Kidney capillary endothelial cell (primary cell): ENCODE measurements at regions not wholly inside any gene's neighbourhood (a gene's known extent, or its start where the extent isn't known, plus 50 kb on each side); places are given as distances from the start of the nearest gene placed in this dataset.
"Not testable (repeated sequence)": the region's sequence is repeated elsewhere in the genome, so short reads cannot be mapped to it uniquely, and the experiment has no call there.

Experiments used
- DNase-seq: peaks from one replicate; pipeline ENCODE4 v3.0.0-alpha.2; 2018; ENCODE audit warnings: low spot score

DNA sequence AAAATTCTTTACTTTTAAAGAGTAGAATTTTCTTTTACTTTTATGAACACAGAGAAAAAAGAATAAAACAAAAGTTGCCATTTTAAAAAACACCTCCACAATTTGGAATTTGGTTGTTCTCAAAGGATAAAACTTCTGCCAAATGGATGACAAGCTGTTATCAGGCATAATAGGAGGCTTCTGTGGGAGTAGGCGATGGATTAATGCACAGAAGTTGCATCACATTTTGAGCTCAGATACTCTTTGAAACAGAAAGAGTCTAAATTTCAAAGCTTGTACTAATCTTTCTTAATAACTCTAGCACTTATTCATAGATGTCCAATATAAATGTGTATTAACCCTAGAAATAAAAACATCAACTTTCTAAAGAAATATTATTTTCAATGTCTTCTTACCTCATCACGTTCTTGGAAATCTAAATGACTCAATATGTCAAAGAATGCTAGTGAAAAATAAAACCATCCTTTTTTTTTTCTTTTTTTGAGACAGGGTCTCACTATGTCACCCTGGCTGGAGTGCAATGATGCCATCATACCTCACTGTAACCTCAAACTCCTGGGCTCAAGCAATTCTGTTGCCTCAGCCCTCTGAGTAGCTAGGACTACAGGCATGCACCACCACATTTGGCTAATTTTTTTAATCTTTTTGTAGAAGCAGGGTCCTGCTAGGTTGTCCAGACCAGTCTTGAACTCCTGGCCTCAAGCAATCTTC is 112.8 kb upstream of the USP25 start:
- DNase-seq = no peak

DNA sequence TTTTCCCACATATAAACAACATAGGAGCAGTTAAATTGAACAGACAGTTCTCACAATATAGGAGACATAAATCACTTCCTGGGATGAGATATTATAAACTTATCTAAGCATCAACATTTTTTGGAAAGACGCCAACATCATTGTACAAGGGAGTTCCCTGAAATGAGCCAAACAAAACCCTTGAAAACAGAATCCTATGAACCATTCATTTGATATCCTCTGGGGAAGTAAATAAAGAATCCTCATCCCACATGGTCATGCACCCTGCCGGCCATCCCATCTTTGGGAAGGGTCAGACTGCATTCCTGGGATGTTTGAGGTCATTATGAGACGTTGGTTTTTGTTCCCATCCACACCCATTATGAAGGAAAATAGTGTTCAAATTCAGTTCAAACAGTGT is 111.8 kb upstream of the USP25 start:
- DNase-seq = peak; percentile 21

DNA sequence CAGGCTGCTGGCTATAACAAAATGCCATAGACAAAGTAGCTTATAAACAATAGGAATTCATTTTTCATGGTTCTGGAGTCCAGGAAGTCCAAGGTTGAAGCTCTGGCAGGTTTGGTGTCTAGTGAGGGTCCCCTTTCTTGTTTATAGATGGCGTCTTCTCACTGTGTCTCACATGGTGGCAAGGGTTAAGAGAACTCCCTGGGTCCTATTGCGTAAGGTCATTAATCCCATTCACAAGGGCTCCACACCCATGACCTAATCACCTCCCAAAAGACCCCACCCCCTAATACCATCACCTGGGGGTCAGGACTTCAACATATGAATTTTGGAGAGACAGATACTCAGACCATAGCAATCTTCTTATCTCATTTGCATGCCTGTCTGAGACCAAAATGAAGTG is 108.9 kb upstream of the USP25 start:
- no peak for DNase-seq

DNA sequence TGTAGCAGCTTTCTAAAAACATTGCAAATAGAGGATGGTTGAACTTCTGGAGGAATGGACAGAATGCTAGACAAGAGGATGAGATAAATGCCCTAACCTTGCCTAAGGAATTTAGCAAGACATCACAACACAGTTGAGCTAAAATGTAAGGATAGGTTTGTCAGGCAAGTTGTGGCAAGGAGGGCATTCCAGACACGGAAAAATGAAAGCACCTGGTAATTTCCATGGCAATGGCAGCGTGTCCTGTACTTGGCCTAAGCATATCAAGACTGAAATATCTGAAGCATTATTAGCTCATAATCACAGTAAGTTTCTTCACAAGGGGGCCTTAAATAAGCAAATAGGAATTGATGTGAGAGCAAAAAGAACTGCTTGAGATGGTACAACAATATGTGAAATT is 105.1 kb upstream of the USP25 start:
- no peak for DNase-seq

DNA sequence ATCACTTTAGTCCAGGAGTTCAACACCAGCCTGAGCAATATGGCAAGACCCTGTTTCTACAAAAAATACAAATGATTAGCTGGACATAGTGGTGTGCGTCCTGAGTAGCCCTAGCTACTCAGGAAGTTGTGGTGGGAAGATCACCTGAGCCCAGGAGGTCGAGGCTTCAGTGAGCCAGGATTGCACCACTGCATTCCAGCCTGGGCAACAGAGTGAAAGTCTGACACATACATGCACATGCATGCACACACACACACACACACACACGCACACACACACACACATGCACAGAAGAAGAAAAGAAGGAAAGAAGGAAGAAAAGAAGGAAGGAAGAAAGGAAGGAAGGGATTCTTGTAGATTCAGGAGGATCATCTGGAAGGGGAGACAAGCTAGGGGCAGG is 104.4 kb upstream of the USP25 start:
- DNase-seq = no peak

DNA sequence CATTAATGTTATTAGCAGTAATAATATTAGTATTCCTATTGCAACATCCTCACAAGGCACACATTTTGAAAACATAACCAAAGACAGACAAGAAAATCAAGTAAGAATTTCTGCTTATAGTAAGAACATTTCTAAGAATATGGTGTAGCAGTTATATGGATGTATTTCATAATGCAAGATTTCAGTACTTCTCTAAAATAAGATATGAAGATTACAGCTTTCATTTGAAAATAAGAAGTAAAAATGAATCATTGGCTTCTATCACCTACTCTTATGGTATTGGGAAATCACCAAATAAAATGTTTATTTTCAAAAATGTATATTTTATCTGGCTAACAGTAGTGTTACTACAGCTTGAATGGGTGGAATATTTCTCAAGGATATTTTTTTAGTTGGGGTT is 103.8 kb upstream of the USP25 start:
- DNase-seq = no peak

DNA sequence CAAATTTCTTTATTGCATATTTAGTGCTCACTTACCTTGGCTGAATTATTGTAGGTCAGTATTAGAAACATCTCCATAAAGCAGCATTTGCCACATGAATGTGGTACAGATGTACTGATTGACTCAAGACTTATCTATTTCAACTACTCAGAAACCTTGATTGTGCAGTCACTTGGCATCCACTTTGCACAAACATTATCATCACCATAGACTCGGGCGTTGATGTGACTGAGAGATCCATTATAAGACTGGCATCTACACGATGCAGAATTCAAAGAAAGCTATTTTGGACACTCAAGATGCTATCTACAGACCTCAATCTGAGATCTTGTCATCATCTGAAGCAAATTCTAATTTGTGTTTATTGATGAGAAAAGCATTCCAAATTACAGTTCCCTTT is 102.8 kb upstream of the USP25 start:
- no peak for DNase-seq

DNA sequence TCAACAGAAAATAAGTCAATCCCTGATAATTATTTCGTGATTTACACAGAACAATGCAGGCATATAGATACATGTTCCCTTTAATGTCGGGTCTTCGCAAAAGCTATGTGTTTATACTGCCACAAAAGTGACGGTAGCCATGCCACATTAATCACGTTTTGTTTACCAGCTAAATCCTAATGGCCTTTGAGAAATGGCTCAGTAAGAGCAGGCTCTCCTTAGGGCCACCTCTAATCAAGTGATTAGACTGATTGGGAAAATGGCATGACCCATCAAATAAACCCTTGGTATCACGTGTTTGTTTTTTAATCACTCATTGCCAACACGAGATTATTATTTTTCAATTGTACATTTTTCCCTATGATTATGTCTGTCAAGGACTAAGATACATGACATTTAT is 102.0 kb upstream of the USP25 start:
- DNase-seq = no peak

DNA sequence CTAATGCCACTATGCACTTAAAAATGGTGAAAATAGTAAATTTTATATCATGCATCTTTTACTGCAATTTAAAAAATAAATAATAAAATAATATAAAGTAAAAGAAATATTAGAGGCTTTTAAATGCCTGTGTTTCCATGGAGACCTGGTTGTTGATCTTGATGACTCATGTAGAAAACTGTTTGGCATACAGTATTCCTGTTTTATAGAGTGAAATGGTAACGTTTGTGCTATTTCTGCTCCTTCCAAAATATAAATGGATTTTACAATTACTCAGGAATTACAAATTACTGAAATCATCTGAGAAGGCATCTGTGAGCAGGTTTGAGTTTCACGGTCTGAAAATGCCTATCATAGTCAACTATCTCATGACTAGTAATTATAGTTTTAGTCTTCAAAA is 98.4 kb upstream of the USP25 start:
- DNase-seq = no peak

DNA sequence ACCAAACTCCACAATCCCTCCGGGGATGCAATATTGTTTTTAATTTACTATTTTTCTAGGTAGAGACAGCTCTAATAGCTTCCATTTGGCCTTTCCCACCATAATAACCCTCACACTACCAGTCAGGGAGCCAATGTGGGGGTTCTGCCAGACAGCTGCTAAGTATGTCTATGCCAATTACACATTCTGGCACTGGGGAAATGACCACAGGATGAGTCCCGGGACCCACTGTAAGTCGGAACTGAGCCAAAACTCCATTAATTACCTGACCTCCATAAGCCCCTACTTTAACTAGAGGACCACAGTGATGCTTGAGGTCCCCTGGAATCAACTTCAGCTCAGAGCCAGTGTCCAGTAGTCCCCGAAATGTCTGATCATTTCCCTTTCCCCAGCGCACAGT is 95.2 kb upstream of the USP25 start:
- not testable (repeated sequence) for DNase-seq

DNA sequence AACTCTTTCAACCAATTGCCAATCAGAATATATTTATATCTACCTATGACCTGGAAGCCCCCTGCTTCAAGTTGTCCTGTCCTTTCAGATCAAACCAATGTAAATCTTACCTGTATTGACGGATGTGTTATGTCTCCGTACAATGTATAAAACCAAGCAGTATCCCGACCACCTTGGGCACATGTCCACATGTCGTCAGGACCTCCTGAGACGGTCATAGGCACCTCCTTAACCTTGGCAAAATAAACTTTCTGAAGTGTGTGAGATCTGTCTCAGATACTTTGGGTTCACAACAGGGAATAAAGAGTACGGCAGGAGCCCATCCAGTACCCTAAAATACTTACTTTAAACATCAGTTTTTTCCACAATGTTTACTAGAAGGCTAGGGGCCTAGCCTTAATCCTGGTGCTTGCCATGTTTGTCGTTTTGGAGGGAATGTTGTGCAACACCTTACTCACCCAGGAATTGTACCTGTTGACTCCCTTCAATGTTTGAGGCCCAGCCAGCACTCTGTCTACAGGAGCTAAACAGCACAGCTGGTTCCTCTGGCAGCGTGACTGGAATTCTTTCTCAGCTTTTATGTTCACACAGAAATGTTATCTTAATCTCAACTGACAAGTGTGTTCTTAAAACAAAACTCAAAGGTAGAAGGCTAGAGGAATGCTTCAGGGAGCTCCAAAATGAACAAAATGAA is 90.8 kb upstream of the USP25 start:
- DNase-seq = no peak

DNA sequence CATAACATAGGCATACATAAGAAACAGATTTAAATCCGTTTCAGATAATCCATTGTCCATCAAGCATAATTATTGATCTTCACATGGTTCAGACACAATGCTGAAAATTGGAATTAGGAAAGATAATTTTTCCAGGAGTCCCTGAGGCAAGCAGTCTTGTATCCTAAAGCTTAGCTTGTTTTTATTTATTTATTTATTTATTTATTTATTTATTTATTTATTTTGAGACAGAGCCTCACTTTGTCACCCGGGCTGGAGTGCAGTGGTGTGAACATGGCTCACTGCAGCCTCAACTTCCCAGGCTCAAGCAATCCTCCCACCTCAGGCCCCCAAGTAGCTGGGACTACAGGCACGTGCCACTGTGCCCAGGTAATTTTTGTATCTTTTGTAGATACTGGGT is 89.7 kb upstream of the USP25 start:
- DNase-seq = not testable (repeated sequence)

DNA sequence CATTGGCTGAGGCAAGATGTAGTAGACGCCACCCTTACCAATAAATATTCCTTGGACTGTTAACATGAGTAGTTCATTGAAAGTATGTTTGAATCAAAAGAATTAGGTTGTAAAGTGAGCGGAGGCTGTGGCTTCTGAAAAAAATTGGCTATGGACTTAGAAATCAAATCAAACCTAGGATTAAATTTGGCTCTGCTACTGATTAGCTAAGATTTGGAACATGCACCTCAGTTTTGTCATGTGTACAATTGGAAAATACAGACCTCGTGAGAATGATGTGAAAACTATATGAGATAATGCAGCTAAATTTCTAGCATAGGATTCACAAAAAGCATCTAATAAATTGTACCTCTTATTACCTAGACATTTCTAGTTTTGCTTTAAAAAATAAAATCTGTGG is 85.3 kb upstream of the USP25 start:
- no peak for DNase-seq

DNA sequence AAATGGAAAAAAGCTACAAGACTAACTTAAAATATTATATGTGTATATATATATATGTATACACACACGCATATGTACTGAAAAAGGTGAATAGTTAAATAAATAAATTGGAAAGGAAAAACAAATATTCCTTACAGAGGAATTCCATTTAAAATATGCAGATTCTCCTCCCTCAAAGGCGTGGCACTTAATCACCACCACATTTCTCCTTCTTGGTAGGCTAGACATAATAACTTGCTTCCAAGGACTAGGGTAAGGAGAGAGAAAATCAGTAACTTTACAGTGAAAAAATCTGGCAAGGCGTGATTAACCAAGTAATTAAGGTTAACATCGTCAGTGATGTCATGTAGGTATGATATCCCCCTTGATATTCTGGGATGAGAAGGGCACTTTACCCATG is 84.0 kb upstream of the USP25 start:
- no peak for DNase-seq

DNA sequence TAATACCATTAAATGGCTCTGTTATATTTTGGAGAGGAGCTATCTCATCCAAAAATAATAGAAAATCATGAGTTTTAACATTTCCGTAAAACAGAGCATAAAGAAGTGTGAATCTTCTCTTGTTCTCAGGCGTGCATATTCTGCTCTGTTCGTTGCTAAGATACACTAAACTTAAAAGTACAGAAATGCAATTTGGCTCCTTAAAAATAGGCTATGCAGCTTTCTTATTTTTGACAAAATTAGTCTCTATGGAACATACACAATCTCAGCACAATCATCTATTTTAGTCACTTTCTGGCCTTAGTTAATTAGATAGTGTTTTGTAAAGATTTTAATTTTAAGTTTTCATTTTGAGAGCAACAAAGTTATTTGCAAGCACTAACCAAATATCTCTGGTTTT is 79.0 kb upstream of the USP25 start:
- no peak for DNase-seq

DNA sequence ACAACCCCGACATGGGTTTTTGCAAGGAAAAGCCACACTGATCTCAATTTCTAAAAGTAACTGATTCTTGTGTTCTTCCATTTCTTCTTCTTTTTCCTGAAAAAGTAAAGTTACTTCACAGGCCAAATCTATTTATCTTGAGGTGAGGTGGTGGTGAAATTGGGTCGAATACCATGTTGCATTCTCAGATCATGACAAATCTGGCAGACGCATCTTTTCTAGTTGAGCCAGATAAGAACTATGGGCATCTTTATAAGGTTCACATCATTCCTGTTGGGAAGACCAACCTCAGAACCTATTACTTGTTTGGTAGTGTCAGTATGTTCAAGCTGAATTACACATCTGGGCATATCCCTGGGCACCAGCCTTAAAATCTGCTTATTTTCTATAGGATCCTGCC is 78.6 kb upstream of the USP25 start:
- DNase-seq = no peak

DNA sequence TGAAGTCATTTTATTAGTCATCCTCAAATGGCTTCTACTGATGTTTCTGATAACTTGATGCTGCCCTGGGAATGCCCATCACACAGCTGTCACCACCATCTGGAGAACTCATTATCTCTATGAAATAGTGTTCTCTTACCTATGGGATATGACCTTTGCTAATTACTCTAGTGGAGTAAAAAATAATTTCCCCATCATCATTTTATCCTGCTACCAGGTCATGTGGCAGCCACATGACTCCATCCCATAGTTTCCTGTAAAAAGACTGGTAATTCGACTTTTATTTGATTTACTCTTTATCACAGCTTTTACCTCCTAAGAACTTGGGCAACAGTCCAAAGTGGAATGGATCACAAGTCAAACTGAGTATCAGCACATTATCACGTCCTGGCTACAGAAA is 76.1 kb upstream of the USP25 start:
- DNase-seq = no peak

DNA sequence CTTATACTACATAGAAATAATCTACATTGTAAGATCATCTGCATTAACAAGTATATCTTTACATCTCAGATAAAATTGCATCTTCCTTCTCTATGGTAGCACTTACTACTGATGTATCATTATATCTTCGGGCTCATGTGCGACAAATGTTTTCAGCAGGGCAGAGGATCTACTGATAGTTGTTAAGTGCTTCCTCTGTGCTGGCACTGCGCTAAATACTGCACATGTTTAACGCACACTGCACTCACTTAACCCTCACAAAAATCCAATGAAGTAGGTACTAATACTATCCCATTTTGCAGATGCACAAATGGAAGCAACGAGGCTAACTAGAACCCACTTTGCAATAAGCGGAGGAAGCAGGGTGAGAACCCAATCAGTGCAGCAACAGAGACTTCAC is 75.6 kb upstream of the USP25 start:
- no peak for DNase-seq

DNA sequence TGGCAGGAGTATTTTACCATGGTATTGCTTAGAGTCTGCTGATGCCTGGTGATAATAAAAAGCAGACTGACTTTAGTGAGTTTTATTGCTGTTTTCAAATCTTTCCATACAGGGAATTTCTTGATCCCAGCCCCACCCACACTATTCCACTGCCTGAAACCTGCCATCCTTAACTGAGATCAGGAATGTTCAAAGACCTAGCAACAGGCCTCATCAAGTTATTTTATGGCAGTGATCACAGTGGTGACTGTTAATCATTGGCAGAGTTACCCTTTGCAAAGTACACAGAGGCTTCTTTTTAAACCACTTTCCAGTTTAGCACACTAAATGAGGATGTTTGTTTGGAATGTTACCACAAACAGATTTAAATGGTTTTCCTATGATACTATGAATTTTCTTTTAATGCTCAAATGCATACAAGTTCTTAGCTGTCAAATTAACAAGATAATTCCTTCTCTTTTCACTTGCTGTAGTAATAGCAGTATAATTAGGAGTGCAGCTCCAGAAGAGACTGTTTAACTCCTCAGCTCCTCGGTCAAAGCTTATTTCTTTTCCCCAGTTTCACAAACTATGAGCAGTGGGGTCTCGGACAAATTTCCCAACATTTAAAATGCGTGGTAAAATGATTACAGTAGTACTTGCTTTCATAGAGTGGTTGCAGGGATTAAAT is 69.9 kb upstream of the USP25 start:
- DNase-seq = no peak

DNA sequence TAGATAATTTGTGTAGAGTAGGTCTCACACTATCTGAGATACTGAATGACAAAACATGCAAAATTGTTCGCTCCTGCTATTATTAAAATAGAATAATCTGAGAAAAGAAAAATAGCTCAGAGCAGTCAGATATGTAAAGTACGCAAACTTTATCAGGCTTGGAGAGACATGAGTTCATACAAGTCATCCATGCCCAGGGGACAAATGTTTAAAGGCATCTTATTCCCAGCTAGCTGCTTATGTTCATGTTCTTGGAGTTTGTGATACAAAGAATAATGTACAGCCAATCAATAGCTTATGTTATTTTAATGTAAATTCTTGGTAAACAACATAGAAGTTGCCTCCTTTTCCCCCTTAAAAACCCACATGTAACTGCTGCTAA is 69.4 kb upstream of the USP25 start:
- no peak for DNase-seq

DNA sequence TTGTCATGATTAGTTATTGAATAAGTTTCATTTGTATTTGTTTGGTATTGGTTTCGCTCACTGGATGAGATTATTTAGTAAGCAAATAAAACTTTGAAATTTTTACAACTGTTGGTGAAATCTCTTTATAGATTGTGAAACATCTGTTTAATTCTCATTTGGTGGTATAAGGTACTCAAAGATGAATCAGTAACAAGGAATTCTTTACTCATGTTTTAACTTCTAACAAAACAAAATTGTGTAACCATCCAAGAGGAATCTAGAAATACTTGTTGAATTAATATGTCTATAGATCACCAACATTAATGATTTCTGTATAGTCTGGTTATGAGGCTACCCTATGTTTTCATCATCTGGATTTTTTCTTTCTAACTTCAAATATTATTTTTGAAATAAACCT is 62.8 kb upstream of the USP25 start:
- no peak for DNase-seq

DNA sequence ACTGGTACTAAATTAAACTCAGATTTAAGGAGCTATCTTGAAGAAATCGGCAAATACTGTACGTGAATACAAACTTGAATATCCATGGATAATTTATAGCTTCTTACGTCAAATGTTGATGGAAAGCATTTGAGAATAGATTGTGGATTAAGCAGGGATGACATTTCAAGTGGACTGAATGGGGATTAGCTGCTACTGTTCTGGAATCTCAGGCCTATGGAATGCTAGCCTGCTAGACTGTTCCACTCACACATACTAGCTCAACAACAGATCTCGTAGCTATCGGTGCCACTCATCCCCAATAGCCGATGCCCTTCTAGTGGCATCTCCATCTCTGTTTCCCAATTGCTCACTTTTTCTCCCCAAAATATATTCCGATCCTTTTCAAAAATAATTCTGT is 62.0 kb upstream of the USP25 start:
- no peak for DNase-seq

DNA sequence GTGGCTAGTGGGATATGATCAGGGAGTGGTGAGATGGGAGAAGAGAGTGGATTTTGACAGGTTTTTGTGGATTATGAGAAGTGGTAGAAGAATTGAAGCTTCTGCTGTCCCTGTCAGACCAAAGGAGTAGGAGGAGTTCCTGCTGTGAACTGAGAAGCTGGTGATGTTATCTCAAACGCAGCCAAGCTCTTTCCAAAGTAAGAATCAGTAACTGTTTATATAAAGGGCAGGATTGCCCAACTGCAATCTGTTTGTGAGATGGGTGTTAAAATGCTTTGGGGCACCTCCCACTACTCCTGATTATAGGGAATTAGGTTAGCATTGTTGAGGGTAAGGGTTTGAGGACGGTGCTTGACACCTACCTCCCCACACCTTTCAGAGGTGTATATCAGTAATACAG is 60.5 kb upstream of the USP25 start:
- no peak for DNase-seq

DNA sequence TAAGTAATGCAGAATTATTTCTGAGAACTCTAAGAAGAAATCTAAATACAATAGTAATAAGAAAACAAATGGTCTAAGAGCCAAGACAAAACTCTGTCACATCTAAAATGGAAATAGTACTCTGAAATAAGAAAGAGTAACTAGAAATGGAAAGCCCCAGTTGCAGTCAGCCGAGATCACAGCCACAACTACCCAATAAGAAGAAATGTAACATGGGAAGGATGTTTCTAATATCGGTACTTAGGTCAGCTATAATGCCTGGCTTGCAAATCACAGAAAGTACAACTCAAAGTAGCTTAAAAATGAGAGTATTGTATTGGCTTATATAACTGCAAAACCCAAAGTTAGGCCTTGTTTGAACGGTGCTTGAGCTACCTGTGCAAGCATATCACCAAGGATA is 58.6 kb upstream of the USP25 start:
- no peak for DNase-seq
